ENCODE measurements at regions not wholly inside any gene's neighbourhood (a gene's known extent, or its start where the extent isn't known, plus 50 kb on each side); places are given as distances from the start of the nearest gene placed in this dataset.

DNA sequence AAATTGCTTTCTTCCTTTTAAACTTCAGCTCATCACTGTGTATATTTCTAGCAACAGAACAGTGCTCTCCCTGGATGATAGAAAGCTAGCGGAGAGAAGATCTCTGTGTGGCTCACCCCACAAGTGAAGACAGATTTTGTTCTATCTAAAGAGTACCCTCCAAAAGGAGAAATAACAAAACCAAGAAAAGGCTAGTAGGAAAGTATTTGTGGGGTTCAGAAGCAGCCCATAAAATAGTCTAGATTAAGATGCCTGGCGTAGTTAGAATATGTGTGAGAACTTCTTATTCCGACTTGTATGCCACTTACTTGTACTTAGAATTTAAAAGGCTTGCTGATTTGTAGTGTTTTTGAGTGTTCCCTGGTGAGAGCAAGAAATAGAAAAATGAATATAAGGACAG, 214.9 kb upstream of the IL12A start:
- in situ Hi-C loops (cut with HindIII; ENCODE audit: low sequenced_read_pairs), result no loop called here

- in situ Hi-C loops (cut with HindIII; ENCODE audit: low sequenced_read_pairs), result no loop called here
These were observed 213.2 kb upstream of the IL12A start for GRCh38 chr3:159775372-159775961.

- in situ Hi-C loops (cut with HindIII; ENCODE audit: low sequenced_read_pairs), result no loop called here
These were observed 211.9 kb upstream of the IL12A start for GRCh38 chr3:159776779-159777178.

DNA sequence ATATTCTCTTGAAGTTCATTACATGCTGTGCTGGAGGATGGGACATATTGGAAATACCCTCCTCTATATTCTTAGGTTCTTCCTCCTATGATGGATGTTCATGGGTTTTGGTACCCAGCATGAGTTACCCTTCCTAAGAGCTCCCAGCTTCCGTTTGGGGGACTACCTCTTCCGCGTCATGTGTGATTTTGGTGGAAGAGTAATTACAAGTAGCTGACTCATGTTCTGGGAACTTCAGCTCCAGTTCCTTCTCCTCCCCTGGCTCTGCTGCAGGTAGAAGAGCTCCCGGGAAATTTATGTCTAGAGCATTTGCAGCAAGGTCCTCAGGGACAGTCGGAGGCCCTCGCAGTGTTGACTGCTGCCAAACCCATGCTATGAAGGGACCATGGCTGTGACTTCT, 208.8 kb upstream of the IL12A start:
- in situ Hi-C loops (cut with HindIII; ENCODE audit: low sequenced_read_pairs), result no loop called here

DNA sequence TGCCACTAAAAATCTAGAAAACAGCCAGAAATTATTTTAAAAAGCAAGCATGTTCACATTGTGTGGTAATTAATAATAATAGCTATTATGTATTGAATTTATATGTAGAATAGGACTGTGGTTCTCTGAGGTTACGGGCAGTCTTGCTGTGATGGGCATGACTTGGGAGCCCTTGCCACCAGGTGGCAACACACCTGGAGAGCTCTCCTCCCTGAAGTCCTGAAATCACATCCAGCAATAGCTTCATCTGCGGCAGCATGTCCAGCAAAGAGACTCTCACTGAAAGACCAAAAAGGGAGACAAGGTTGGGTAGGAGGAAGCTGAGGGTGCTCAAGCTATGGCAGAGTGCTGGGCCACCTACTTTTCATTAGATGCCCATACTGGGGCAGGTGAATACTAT, 206.8 kb upstream of the IL12A start:
- in situ Hi-C loops (cut with HindIII; ENCODE audit: low sequenced_read_pairs), result no loop called here

- in situ Hi-C loops (cut with HindIII; ENCODE audit: low sequenced_read_pairs), result no loop called here
These were observed 205.8 kb upstream of the IL12A start for GRCh38 chr3:159782724-159783421.

DNA sequence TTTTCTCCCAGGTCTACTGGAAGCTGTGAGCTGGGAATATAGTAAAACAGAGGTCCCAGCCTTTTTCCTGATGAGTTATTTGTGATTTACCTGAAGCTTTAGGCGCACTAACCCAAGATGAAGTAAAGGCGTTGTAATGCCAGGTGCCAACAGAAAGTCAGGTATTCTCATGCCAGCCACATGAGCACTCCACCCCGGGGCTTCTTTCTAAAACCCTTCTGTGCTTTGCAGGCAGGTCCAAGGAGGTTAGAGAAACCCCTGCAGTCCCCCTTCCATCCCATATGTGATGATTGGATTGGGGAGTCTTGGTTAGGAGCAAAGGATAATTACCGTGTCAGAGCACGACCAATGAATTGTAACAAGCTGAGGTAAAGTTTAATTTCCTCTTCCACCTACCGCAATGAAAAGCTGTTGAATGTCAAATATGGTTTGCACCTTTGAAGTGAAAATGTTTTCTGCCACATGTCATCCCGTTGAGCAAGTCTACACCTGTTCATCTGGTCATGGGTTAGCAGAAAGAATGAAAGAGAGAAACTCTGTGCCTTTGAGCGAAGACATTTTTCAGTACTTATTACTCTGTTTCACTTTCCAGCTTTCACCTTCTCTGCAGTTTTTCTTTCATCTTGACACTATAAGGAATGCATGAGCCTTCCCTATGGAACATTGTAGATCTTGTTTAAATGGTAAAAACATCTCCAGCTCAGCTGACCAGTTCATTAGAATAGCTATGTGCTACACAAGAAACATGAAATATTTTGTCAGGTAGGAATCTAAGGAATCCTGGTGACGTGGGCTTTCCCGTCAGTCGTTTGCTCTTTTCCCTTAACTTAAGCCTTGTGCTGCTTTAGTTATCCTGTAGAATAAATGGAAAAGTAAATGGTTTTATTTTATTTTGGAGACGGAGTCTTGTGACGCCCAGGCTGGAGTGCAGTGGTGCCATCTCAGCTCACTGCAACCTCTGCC, 204.6 kb upstream of the IL12A start:
- in situ Hi-C loops (cut with HindIII; ENCODE audit: low sequenced_read_pairs), result no loop called here

GRCh38 chr3:159785273-159785708, 203.3 kb upstream of the IL12A start:
- in situ Hi-C loops (cut with HindIII; ENCODE audit: low sequenced_read_pairs), result no loop called here

- in situ Hi-C loops (cut with HindIII; ENCODE audit: low sequenced_read_pairs), result no loop called here
These were observed 202.0 kb upstream of the IL12A start for GRCh38 chr3:159786489-159787177.

- in situ Hi-C loops (cut with HindIII; ENCODE audit: low sequenced_read_pairs), result no loop called here
These were observed 201.5 kb upstream of the IL12A start for GRCh38 chr3:159787178-159787574.

DNA sequence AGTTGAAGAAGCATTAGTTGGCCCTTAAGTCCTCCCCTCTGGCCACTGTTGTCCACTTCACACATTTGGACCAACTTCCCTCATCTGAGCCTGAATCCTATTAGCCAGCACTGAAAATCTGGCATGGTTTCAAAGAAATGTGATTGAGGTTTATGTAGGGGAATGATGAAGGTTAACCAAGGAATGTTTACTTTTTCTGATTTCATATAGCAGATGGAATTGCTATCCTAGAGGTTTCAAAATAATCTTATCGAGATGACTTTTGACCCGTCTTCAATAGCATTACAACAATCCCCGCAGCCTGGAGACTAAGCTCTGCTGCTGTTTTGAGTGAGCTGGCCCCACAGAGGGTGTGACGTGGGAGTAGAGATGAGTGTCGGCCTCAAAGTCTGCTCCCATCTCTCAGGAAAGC, 200.8 kb upstream of the IL12A start:
- in situ Hi-C loops (cut with HindIII; ENCODE audit: low sequenced_read_pairs), result no loop called here

DNA sequence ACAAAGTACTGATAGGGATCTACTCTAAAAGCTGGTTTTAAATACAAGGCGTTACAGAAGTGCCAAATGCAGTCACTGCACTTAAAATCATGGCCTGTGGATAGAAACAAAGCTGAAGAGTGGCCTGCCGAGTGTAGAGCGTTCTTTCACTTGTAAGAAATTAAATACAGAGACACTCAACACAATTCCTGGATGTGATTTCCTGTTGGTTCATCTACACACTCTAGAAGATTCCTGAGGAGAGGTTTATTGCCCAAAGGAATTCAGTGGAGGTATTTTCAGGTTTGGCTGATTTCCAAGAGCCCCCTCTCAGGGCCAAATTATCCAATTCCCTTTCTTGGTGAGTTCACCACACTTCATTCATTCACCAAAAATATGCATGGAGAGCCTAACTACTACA, 200.3 kb upstream of the IL12A start:
- in situ Hi-C loops (cut with HindIII; ENCODE audit: low sequenced_read_pairs), result no loop called here

GRCh38 chr3:159789017-159789416, 199.6 kb upstream of the IL12A start:
- in situ Hi-C loops (cut with HindIII; ENCODE audit: low sequenced_read_pairs), result no loop called here

- in situ Hi-C loops (cut with HindIII; ENCODE audit: low sequenced_read_pairs), result loop anchor here (5.0 kb wide), 1 partner anchor 53 kb away; no protein-coding TSS in a partner anchor
These were observed 198.6 kb upstream of the IL12A start for GRCh38 chr3:159789742-159790635.

DNA sequence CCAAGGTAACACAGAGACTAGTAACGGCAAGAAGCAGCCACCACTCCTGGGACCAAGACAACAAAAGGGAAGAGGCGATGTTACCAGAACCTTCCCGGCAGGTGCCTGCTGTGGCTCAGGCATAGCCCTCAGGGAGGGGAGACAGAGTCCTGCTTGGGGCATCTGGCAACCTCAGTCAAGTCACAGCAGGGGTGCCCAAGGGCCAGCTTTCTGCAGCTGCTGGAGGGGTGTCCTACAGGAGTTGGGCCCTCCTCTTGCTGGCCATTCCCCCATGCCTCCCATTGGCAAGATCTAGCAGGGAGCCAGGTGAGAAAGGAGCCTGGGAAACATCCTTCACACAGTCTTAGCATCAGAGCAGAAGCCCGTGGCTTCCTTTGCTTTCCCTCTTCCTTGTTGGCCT, 197.3 kb upstream of the IL12A start:
- in situ Hi-C loops (cut with HindIII; ENCODE audit: low sequenced_read_pairs), result loop anchor here (5.0 kb wide), 1 partner anchor 54 kb away; no protein-coding TSS in a partner anchor

GRCh38 chr3:159792070-159792469, 196.6 kb upstream of the IL12A start:
- in situ Hi-C loops (cut with HindIII; ENCODE audit: low sequenced_read_pairs), result loop anchor here (5.0 kb wide), 1 partner anchor 55 kb away; no protein-coding TSS in a partner anchor

DNA sequence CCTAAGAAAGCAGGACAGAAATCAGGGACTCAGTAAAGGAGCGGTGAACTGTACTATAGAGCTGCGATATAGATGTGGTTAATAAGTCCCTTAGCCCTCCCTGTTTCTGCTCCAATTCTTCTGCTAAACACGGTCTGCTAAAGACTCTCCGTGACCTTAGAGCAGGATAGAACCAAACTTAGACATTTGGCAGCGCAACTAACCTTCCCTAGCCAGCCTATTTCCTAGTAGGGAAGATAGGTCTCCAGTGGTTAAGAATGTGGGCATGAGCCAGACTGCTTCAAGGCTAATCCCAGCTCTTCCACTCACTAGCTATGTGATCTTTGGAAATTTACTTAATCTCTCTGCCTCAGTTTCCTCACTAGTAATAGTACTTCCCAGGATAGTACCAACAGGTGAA, 193.6 kb upstream of the IL12A start:
- in situ Hi-C loops (cut with HindIII; ENCODE audit: low sequenced_read_pairs), result no loop called here

- in situ Hi-C loops (cut with HindIII; ENCODE audit: low sequenced_read_pairs), result no loop called here
These were observed 192.9 kb upstream of the IL12A start for GRCh38 chr3:159795681-159796175.

- in situ Hi-C loops (cut with HindIII; ENCODE audit: low sequenced_read_pairs), result no loop called here
These were observed 192.4 kb upstream of the IL12A start for GRCh38 chr3:159796226-159796625.

- in situ Hi-C loops (cut with HindIII; ENCODE audit: low sequenced_read_pairs), result no loop called here
These were observed 191.9 kb upstream of the IL12A start for GRCh38 chr3:159796744-159797143.

All from endothelial cell of hepatic sinusoid (primary cell).